Ishikawa (cell line): ENCODE measurements at regions not wholly inside any gene's neighbourhood (a gene's known extent, or its start where the extent isn't known, plus 50 kb on each side); places are given as distances from the start of the nearest gene placed in this dataset.

ENCODE experiments used
- FOXM1 ChIP-seq: IDR thresholded peaks from 2 replicates; pipeline ENCODE4 v1.6.1; 2012; ENCODE audit warnings: low read depth, borderline replicate concordance
- RAD21 ChIP-seq: IDR thresholded peaks from 2 replicates; pipeline ENCODE4 v1.6.1; 2012; ENCODE audit warnings: low read depth
- TAF1 ChIP-seq: IDR thresholded peaks from 2 replicates; pipeline ENCODE4 v1.6.1; 2012; ENCODE audit warnings: low read depth, mild to moderate bottlenecking
- TEAD4 ChIP-seq: IDR thresholded peaks from 2 replicates; pipeline ENCODE4 v1.6.1; 2012

DNA sequence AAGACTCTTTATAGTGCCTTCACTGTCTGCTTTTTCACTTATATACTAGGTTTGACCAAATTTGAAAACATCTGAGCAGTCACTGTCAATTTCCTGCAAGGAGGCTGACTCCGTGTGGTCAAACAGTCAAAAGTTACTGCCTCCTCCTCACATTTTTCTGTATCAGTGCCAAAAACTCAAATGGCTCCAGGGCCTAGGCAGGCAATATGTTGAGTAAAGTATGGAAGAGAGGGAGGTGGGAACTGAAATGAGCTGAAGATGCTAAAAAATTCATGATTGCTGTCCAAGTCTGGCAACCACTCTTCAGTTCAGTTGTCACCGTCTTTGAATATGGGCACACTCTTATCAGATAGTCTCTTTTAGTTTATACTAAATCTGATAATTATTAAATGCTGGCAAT is 551.6 kb downstream of the CCSER2 start:
- TF ChIP-seq TAF1 (no peak), FOXM1 (no peak), RAD21 (no peak), TEAD4 (no peak)
